ENCODE measurements at regions not wholly inside any gene's neighbourhood (a gene's known extent, or its start where the extent isn't known, plus 50 kb on each side); places are given as distances from the start of the nearest gene placed in this dataset.
"Not testable (repeated sequence)": the region's sequence is repeated elsewhere in the genome, so short reads cannot be mapped to it uniquely, and the experiment has no call there.

DNA sequence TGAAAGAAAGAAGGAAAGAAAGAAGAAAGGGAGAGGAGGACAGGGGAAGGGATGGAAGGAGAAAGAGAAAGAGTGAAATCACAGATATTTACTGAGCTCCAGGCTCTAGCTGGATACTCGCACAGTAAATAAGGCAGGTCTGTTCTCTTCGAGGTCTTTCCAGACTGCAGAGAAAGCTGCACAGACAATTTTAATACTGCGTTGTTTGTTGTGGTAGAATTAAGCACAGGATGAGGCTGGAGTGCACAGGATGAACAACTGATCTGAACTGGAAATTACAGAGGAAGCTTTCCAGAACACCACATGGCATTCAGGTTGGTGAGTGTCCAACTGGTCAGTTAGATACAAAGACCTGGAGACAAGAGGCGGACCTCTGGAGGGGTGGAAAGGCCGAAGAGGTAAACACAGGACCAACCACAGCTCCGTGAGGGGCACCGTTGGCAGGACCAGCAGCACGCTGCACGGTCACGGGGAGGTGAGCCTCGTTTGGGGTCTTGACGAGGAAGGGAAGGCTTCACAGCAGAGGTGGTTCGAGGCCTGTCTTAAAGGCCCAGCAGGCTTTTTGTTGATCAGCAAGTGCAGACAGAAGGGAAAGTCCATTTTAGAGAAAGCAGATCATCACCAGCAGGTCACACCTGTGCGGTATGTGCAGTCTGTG is 121.7 kb downstream of the ATP6V0E2 start:
- DNase-seq = not testable (repeated sequence)

- DNase-seq = not testable (repeated sequence)
Observed at GRCh38 chr7:150000780-150001599, 127.2 kb downstream of the ATP6V0E2 start.

GRCh38 chr7:150003304-150003810 is 129.6 kb downstream of the ATP6V0E2 start:
- DNase-seq = no peak

DNA sequence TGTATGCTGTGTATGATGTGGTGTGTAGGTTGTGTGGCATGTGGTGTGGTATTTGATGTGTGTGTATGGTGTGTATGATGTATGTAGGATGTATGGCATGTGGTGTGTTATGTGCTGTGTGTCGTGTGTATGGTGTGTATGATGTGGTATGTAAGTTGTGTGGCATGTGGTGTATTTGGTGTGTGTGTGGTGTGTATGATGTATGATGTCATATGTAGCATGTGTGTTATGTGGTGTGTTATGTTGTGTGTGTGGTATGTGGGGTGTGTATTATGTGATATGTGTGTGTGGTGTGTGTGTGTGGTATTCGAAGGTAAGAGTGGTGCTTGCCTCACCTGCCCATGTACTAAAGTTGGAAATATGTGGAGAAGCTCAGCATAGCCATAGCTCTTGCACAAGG is 130.2 kb downstream of the ATP6V0E2 start:
- not testable (repeated sequence) for DNase-seq

GRCh38 chr7:150004843-150005242 is 131.1 kb downstream of the ATP6V0E2 start:
- DNase-seq = not testable (repeated sequence)

DNA sequence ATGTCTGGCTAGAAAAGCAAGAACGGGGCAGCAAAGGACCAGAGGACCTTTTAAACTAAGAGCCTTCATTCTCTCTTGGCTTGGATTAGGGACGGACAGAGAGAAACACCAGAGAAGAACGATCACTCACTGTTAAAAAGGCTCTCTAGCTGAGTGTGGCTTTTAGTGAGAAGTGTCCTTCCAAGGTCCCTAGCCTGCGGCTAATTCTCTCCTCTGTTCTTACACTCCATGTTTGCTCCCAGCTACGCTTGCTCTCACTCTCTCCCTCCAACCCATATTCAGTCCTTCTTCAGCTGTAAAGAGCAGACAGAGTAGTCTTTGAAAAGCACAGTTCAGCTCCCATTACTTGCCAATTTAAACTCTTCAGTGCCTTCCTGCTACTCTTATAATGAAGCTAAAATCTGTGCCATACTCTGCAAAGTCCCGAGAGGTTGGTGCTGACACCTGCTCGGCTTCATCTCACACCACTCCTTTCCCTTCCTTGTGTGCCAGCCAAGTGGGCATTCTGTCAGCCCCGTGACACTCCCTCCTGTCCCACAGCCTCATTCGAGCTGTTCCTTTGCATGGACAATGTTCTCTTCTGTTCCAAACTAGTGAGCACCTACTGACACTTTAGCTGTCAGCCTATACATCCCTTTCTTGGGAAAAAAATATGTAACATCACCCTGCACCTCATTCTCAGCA is 136.0 kb downstream of the ATP6V0E2 start:
- not testable (repeated sequence) for DNase-seq

DNA sequence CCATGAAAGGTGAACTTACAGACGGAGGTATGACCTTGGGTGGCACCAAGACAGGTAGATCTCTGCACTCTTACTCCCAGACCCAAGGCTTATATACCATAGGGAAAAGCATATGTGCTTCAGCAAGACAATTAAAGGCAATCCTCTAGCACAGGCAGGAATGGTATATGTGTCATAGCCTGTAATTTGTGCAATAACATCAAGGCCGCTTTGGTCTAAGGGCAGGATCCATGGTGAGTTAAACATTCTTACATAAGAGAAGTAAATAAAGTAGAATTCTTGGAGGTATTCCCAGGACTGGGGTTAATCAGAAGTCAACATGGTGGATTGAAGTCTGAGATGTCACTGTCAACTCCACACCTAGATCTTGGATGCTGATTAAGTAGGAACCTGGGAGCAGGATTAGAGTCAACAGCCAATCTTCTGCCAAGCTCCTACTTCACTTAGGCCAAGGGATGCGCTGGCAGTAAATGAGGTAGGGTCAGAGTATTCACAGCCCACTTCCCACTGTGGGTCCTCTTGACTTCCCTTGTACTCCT is 143.0 kb downstream of the ATP6V0E2 start:
- not testable (repeated sequence) for DNase-seq

DNA sequence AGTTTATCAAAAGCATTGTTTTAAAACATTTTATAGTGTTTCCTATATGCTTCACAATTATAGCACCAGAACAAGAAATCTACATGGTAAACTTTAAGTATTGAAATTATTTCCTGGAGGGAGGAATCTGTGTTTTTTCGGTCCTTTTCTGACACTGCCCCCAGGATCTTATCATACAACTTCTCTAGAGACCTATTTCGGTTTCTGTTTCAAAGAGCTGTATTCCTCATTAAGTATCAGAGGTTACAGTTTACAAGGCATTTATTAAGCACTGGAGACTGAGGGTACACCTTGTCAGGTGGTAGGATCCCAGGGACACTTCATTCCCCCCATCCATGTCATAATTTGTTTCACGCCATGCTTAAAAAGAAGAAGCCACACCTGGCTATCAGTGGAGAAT is 146.4 kb downstream of the ATP6V0E2 start:
- not testable (repeated sequence) for DNase-seq

GRCh38 chr7:150024550-150025490 is 151.1 kb downstream of the ATP6V0E2 start:
- DNase-seq = not testable (repeated sequence)

DNA sequence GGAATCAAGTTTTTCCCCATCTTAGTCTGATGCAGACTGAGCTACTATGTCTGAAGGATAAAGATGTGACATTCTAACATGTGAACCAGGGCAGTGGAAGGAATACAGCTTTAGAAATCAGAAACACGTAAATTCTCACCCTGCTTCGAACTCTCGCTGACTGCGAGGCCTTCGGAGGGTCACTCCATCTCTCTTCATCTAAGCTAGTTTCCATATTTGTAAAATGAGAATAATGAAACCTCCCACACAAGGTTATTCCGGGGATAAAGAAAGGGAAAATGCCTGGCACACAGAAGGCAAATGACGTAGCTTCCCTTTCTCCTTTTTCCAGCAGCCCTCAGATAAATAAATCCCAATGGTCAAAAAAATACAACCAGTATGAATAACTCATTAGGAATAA is 152.0 kb downstream of the ATP6V0E2 start:
- not testable (repeated sequence) for DNase-seq

- not testable (repeated sequence) for DNase-seq
Observed at GRCh38 chr7:150028344-150029012, 154.7 kb downstream of the ATP6V0E2 start.

DNA sequence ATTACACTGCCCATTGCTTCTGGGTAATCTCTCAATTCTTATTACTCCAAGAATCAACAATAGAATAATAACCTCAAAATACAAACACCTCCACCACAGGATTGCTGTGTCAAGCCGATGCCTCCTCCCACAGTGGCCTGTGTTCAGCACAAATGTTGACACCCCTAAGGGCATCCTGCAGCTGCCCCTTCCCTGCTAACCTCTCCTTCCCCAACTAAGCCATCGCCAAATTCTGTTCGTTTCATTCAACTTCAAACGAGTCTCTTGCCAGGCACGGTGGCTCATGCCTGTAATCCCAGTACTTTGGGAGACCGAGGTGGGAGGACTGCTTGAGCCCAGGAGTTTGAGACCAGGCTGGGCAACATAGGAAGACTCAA is 155.2 kb downstream of the ATP6V0E2 start:
- DNase-seq = not testable (repeated sequence)

GRCh38 chr7:150031733-150032132 is 158.0 kb downstream of the ATP6V0E2 start:
- DNase-seq = not testable (repeated sequence)

- DNase-seq = not testable (repeated sequence)
Observed at GRCh38 chr7:150033711-150034110, 159.9 kb downstream of the ATP6V0E2 start.

DNA sequence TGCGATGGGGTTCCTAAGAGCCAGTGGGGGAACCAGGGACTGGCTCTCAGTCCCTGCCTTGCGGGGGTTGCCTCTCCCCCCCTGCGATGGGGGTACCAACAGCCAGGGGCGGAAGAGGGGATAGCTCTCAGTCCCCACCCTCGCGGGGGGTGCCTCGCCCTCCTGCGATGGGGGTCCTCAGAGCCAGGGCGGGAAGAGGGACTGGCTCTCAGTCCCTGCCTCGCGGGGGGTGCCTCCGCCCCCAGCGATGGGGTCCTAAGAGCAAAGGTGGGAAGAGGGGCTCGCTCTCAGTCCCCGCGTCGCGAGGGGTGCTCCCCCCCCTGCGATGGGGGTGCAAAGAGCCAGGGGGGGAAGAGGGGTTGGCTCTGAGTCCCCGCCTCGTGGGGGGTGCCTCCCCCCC is 162.0 kb downstream of the ATP6V0E2 start:
- not testable (repeated sequence) for DNase-seq

GRCh38 chr7:150039061-150039460 is 165.3 kb downstream of the ATP6V0E2 start:
- not testable (repeated sequence) for DNase-seq

DNA sequence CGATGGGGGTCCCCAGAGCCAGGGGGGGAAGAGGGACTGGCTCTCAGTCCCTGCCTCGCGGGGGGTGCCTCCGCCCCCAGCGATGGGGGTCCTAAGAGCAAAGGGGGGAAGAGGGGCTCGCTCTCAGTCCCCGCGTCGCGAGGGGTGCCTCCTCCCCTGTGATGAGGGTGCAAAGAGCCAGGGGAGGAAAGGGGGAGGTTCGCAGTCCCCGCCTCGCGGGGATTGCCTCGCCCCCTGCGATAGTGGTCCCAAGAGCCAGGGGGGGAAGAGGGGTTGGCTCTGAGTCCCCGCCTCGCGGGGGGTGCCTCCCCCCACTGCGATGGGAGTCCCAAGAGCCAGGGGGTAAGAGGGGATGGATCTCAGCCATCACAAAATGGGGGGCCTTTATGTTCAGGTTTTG is 168.5 kb downstream of the ATP6V0E2 start:
- DNase-seq = not testable (repeated sequence)

DNA sequence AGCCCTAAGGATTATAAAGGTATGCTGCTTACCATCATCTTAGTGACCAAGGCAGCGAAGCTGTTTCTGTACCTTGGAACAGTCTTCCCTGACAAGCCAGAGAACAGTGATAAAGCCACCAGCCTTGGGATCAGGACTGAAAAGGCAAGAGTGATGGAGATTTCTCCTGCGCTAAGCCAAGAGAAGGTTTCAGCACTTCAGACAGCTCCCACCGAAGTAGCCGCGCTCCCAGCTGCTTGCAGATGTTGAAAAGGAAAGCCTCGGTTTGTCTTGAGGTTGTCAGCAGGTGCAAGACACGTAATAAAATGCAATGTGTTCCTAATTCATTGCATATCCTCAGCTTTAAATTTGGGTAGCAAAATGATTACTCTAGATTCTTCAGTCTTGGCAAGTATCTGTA is 171.0 kb downstream of the ATP6V0E2 start:
- peak; percentile 29 to 30 for DNase-seq

DNA sequence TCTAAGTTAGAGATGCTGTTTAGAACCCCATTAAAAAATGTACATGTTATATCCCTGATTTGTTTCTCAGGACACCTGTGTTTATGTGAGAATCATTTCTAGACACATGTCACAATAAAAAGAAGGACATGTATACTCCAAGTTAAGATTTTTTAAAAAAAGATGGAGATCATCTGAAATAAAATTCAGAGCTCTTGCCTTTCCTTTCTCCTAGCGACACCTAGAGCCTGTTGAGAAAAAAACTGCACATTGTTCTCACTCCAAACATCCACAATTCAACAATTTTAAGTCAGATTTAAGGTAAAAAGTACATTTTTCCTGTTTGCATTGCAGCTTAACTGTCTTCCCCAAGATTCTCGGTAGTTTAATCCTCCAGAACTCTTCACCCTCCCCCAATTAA is 171.8 kb downstream of the ATP6V0E2 start:
- DNase-seq = not testable (repeated sequence)
